PFSK-1 (cell line): ENCODE measurements at regions not wholly inside any gene's neighbourhood (a gene's known extent, or its start where the extent isn't known, plus 50 kb on each side); places are given as distances from the start of the nearest gene placed in this dataset.

Experiments used
- POLR2AphosphoS5 ChIP-seq: IDR thresholded peaks from 2 replicates; pipeline ENCODE4 v1.6.1; 2012; ENCODE audit warnings: low read depth, mild to moderate bottlenecking, control low read depth, low read length, moderate library complexity
- REST ChIP-seq, 2 experiments: IDR thresholded peaks; 2 replicates each; pipeline versions ENCODE4 v1.6.1 to v1.8.0; 2011 to 2012; ENCODE audit warnings: low read depth in 2 of 2, low read length in 2 of 2, control low read depth in 1 of 2, inconsistent platforms in 1 of 2, mild to moderate bottlenecking in 1 of 2, moderate library complexity in 1 of 2; ENCODE audit not compliant: insufficient read depth in 1 of 2
- SIN3A ChIP-seq: IDR thresholded peaks from 2 replicates; pipeline ENCODE4 v1.6.1; 2012; ENCODE audit warnings: mild to moderate bottlenecking, low read length, moderate library complexity, borderline replicate concordance; ENCODE audit not compliant: insufficient read depth
- TAF1 ChIP-seq: IDR thresholded peaks from 2 replicates; pipeline ENCODE4 v1.6.1; 2012; ENCODE audit warnings: low read length, control low read depth, borderline replicate concordance; ENCODE audit not compliant: insufficient read depth

- TF ChIP-seq SIN3A: no peak
- no peak for TF ChIP-seq POLR2AphosphoS5
- TF ChIP-seq REST (IDR thresholded peaks at IDR 0.05; ENCODE audit: insufficient read depth in 1 of 2, low read depth in 2 of 2, low read length in 2 of 2): no peak
- no peak for TF ChIP-seq TAF1
These were observed 304.2 kb upstream of the PRDM1 start for GRCh38 chr6:105781915-105782314.
